SK-N-SH (cell line): ENCODE measurements at regions not wholly inside any gene's neighbourhood (a gene's known extent, or its start where the extent isn't known, plus 50 kb on each side); places are given as distances from the start of the nearest gene placed in this dataset.
A peak's percentile ranks its signal among the peaks of the same experiment; 100 is the strongest.

ENCODE experiments used
- CTCF ChIA-PET: fragments of 300-600, 350-600 bp; formaldehyde crosslinking; extraction: SDS; loops from one replicate; lab custom pipeline; 2021; lab: Yijun Ruan, JAX
- POLR2A ChIA-PET: fragments of 350-600 bp; sonication (Branson Sonifier 250); formaldehyde crosslinking; extraction: SDS; loops from one replicate; lab custom pipeline; 2020; ENCODE audit warnings: antibody characterized with exemption, inconsistent platforms; lab: Yijun Ruan, JAX
- DNase-seq: peaks from one replicate; pipeline ENCODE4 v3.0.0; 2012
- H2AFZ ChIP-seq: fragments of 200-600 bp; sonication (generic); 2 replicates; pipeline ENCODE4 v1.8.1; 2016; ENCODE audit warnings: antibody characterized with exemption, mild to moderate bottlenecking, low read depth
- H3F3A ChIP-seq: fragments of 200-600 bp; sonication (generic); replicated peaks from 2 replicates; pipeline ENCODE3; 2016; ENCODE audit warnings: antibody characterized with exemption, mild to moderate bottlenecking; ENCODE audit not compliant: insufficient read depth
- H3K27ac ChIP-seq, 2 experiments: fragments of 200-500 bp in 1 of 2; fragments of 200-600 bp in 1 of 2; sonication (Bioruptor generic) in 1 of 2; sonication (generic), shearing (Covaris generic) in 1 of 2; 2 replicates each; pipeline versions ENCODE4 v1.5.1 to v1.6.1; 2014 to 2016; ENCODE audit warnings: low read depth in 2 of 2, inconsistent platforms in 1 of 2, low read length in 1 of 2, mild to moderate bottlenecking in 1 of 2, mixed read lengths in 1 of 2
- H3K27me3 ChIP-seq: fragments of 200-600 bp; sonication (generic), shearing (Covaris generic); 2 replicates; pipeline ENCODE4 v1.6.1; 2016; ENCODE audit warnings: mixed run types; ENCODE audit not compliant: insufficient read depth
- H3K36me3 ChIP-seq, 2 experiments: fragments of 200-500 bp in 1 of 2; fragments of 200-600 bp in 1 of 2; sonication (Bioruptor generic) in 1 of 2; sonication (generic) in 1 of 2; replicated peaks in 1 of 2; 2 replicates each; pipeline versions ENCODE3 to v1.5.1; 2014 to 2016; ENCODE audit warnings: low read length in 1 of 2, mild to moderate bottlenecking in 1 of 2; ENCODE audit not compliant: insufficient read depth in 2 of 2, control insufficient read depth in 1 of 2
- H3K4me1 ChIP-seq, 2 experiments: fragments of 200-500 bp in 1 of 2; fragments of 200-600 bp in 1 of 2; sonication (Bioruptor generic) in 1 of 2; sonication (generic), shearing (Covaris generic) in 1 of 2; 2 replicates each; pipeline versions ENCODE4 v1.5.1 to v1.6.1; 2014 to 2016; ENCODE audit warnings: low read depth in 1 of 2, low read length in 1 of 2, mixed run types in 1 of 2; ENCODE audit not compliant: insufficient read depth in 2 of 2, control insufficient read depth in 1 of 2
- H3K4me2 ChIP-seq: fragments of 200-600 bp; sonication (generic), shearing (Covaris generic); 2 replicates; pipeline ENCODE4 v1.6.1; 2017; ENCODE audit warnings: mixed run types
- H3K4me3 ChIP-seq, 2 experiments: fragments of 200-500 bp in 1 of 2; fragments of 200-600 bp in 1 of 2; sonication (Bioruptor generic) in 1 of 2; sonication (generic), shearing (Covaris generic) in 1 of 2; 2 replicates each; pipeline versions ENCODE4 v1.5.1 to v1.8.1; 2014 to 2016; ENCODE audit warnings: low read depth in 2 of 2, inconsistent platforms in 1 of 2, low read length in 1 of 2, mild to moderate bottlenecking in 1 of 2, mixed read lengths in 1 of 2, moderate library complexity in 1 of 2
- H3K79me2 ChIP-seq: fragments of 200-600 bp; sonication (generic); 2 replicates; pipeline ENCODE4 v1.8.1; 2017; ENCODE audit warnings: mild to moderate bottlenecking; ENCODE audit not compliant: insufficient read depth
- H3K9ac ChIP-seq: fragments of 200-600 bp; sonication (generic); 2 replicates; pipeline ENCODE4 v1.6.1; 2017; ENCODE audit warnings: mixed run types
- H3K9me2 ChIP-seq: fragments of 200-600 bp; sonication (generic); 2 replicates; pipeline ENCODE4 v1.6.1; 2017; ENCODE audit warnings: mixed run types
- H3K9me3 ChIP-seq: fragments of 200-600 bp; sonication (generic); 2 replicates; pipeline ENCODE4 v1.6.1; 2017; ENCODE audit warnings: mixed run types, mild to moderate bottlenecking, moderate library complexity
- H4K20me1 ChIP-seq: fragments of 200-600 bp; sonication (generic); 2 replicates; pipeline ENCODE4 v1.6.1; 2017; ENCODE audit warnings: mild to moderate bottlenecking, mixed run types; ENCODE audit not compliant: insufficient read depth
- ELF1 ChIP-seq: IDR thresholded peaks from 2 replicates; pipeline ENCODE4 v1.4.0; 2012
- EP300 ChIP-seq, 2 experiments: IDR thresholded peaks; 2 replicates each; pipeline versions ENCODE4 v1.4.0 to v1.6.1; 2012; ENCODE audit warnings: borderline replicate concordance in 1 of 2, low read depth in 1 of 2, low read length in 1 of 2
- EZH2phosphoT487 ChIP-seq: fragments of 200-600 bp; sonication (generic); IDR thresholded peaks from 2 replicates; pipeline ENCODE4 v1.6.1; 2017; ENCODE audit warnings: low read depth, mixed run types, mild to moderate bottlenecking, antibody characterized with exemption, moderate library complexity, borderline replicate concordance
- FOSL2 ChIP-seq: IDR thresholded peaks from 2 replicates; pipeline ENCODE4 v1.4.0; 2012; ENCODE audit warnings: low read depth, mild to moderate bottlenecking, moderate library complexity, borderline replicate concordance
- FOXM1 ChIP-seq: IDR thresholded peaks from 2 replicates; pipeline ENCODE4 v1.4.0; 2012; ENCODE audit warnings: low read depth, mild to moderate bottlenecking
- GATA2 ChIP-seq: sonication (generic); formaldehyde crosslinking; IDR thresholded peaks from 2 replicates; pipeline ENCODE4 v1.5.0; 2020; ENCODE audit warnings: mild to moderate bottlenecking, missing genetic modification reagents
- IRF3 ChIP-seq: fragments of 150-350 bp; IDR thresholded peaks from 2 replicates; pipeline ENCODE4 v1.6.1; 2016; ENCODE audit warnings: mild to moderate bottlenecking, low read depth, low read length
- MEF2A ChIP-seq: IDR thresholded peaks from 2 replicates; pipeline ENCODE4 v1.4.0; 2012; ENCODE audit warnings: low read depth, borderline replicate concordance
- MXI1 ChIP-seq: IDR thresholded peaks from 2 replicates; pipeline ENCODE4 v1.6.1; 2012; ENCODE audit warnings: mild to moderate bottlenecking, low read depth, low read length, improper control_type of control experiment
- NRF1 ChIP-seq: IDR thresholded peaks from 2 replicates; pipeline ENCODE4 v1.6.1; 2012; ENCODE audit warnings: low read depth, mild to moderate bottlenecking, low read length
- RAD21 ChIP-seq: IDR thresholded peaks from 2 replicates; pipeline ENCODE4 v1.6.1; 2012; ENCODE audit warnings: mild to moderate bottlenecking, low read length
- RCOR1 ChIP-seq: fragments of 150-350 bp; IDR thresholded peaks from 2 replicates; pipeline ENCODE4 v1.6.1; 2017; ENCODE audit warnings: antibody characterized with exemption, low read length
- RXRA ChIP-seq: IDR thresholded peaks from 2 replicates; pipeline ENCODE4 v1.4.0; 2012; ENCODE audit warnings: low read depth, mild to moderate bottlenecking, borderline replicate concordance
- USF1 ChIP-seq: IDR thresholded peaks from 2 replicates; pipeline ENCODE4 v1.4.0; 2012; ENCODE audit warnings: low read depth, borderline replicate concordance
- USF2 ChIP-seq: fragments of 150-350 bp; IDR thresholded peaks from 2 replicates; pipeline ENCODE4 v1.6.1; 2017; ENCODE audit warnings: antibody characterized with exemption, low read length, low read depth, borderline replicate concordance
- YY1 ChIP-seq: IDR thresholded peaks from 2 replicates; pipeline ENCODE4 v1.4.0; 2012; ENCODE audit warnings: low read depth, mild to moderate bottlenecking
- WGBS: methylation state at CpG from one replicate; pipeline ENCODE4 v1.1.6; 2017; ENCODE audit warnings: low lambda C conversion rate; 5-methylcytosine and 5-hydroxymethylcytosine counted together

GRCh38 chrX:69282893-69283690 lies 117.8 kb upstream of the PJA1 start:
- no peaks in the 10 kb centered on the region for H3K79me2 ChIP-seq
- DNase-seq = no peak
- no peaks in the 10 kb centered on the region for H3K36me3 ChIP-seq
- no peak overlapping the region for H3K4me3 ChIP-seq
- no peak for TF ChIP-seq USF2
- peak; percentile 11; the same call in 1 of the 2 replicates for TF ChIP-seq RAD21
- 49% methylated on average over 10 of the region's 10 CpGs for WGBS
- peaks cover 29% of the 10 kb centered on the region; the same call in 1 of the 2 replicates for H3K27me3 ChIP-seq
- H3K9me3 ChIP-seq = no peaks in the 10 kb centered on the region
- no peaks in the 10 kb centered on the region for H4K20me1 ChIP-seq
- no peaks in the 10 kb centered on the region for H3K9me2 ChIP-seq
- peaks cover 0 to 6% of the 10 kb centered on the region in 2 experiments; a peak in 1 of 4 replicates for H3K4me1 ChIP-seq
- H3K4me2 ChIP-seq = no peak overlapping the region
- H3K27ac ChIP-seq = no peak overlapping the region
- POLR2A ChIA-PET = no interaction called here
- CTCF ChIA-PET = interaction anchor here (0.6 to 3.8 kb wide), 6 partner anchors 52 to 460 kb away, joined by 4 to 22 read pairs (median 8); partner anchors contain the start of gene EFNB1
- H3F3A ChIP-seq = no peaks in the 10 kb centered on the region
- H2AFZ ChIP-seq = no peak overlapping the region
- H3K9ac ChIP-seq = no peak overlapping the region

GRCh38 chrX:69280933-69281332 lies 115.7 kb upstream of the PJA1 start:
- H2AFZ ChIP-seq = no peak overlapping the region
- peaks cover 0 to 2% of the 10 kb centered on the region in 2 experiments; a peak in 1 of 4 replicates for H3K4me1 ChIP-seq
- no peaks in the 10 kb centered on the region for H4K20me1 ChIP-seq
- 24% methylated on average over 4 of the region's 4 CpGs for WGBS
- POLR2A ChIA-PET = no interaction called here
- TF ChIP-seq FOSL2 (no peak), YY1 (no peak), RCOR1 (no peak), EZH2phosphoT487 (no peak), GATA2 (no peak), ELF1 (no peak), FOXM1 (no peak), MEF2A (no peak)
- CTCF ChIA-PET = interaction anchor here (1.8 kb wide), 1 partner anchor 453 kb away, joined by 5 read pairs; no protein-coding TSS in a partner anchor
- H3K9ac ChIP-seq = no peak overlapping the region
- H3K9me2 ChIP-seq = no peaks in the 10 kb centered on the region
- H3K27ac ChIP-seq = no peak overlapping the region
- H3K36me3 ChIP-seq = no peaks in the 10 kb centered on the region
- H3F3A ChIP-seq = no peaks in the 10 kb centered on the region
- no peak for DNase-seq
- no peaks in the 10 kb centered on the region for H3K79me2 ChIP-seq
- no peak overlapping the region for H3K4me2 ChIP-seq
- no peaks in the 10 kb centered on the region for H3K9me3 ChIP-seq
- no peak overlapping the region for H3K4me3 ChIP-seq
- peaks cover 29% of the 10 kb centered on the region; the same call in 1 of the 2 replicates for H3K27me3 ChIP-seq

- WGBS = 59% methylated on average over 3 of the region's 3 CpGs
- H4K20me1 ChIP-seq = peaks cover 4% of the 10 kb centered on the region; the same call in 1 of the 2 replicates
- H3K4me2 ChIP-seq = no peak overlapping the region
- POLR2A ChIA-PET = no interaction called here
- peaks cover 29% of the 10 kb centered on the region; the same call in 1 of the 2 replicates for H3K27me3 ChIP-seq
- H3K79me2 ChIP-seq = no peaks in the 10 kb centered on the region
- no peaks in the 10 kb centered on the region for H3K9me2 ChIP-seq
- TF ChIP-seq FOXM1 (no peak), MXI1 (no peak), MEF2A (no peak), RAD21 (no peak), NRF1 (no peak), USF1 (no peak), EP300 (IDR thresholded peaks at IDR 0.05; ENCODE audit: borderline replicate concordance in 1 of 2, low read depth in 1 of 2, low read length in 1 of 2) (no peak), IRF3 (no peak), RXRA (no peak), RCOR1 (no peak)
- no peak for DNase-seq
- H2AFZ ChIP-seq = no peak overlapping the region
- no peak overlapping the region for H3K27ac ChIP-seq
- no peak overlapping the region for H3K9ac ChIP-seq
- H3K4me1 ChIP-seq = no peaks in the 10 kb centered on the region
- no peaks in the 10 kb centered on the region for H3F3A ChIP-seq
- H3K36me3 ChIP-seq = no peaks in the 10 kb centered on the region
- CTCF ChIA-PET = interaction anchor here (1.3 to 1.8 kb wide), 2 partner anchors 451 to 457 kb away, joined by 5 read pairs; no protein-coding TSS in a partner anchor
- no peak overlapping the region for H3K4me3 ChIP-seq
- H3K9me3 ChIP-seq = no peaks in the 10 kb centered on the region
Observed at GRCh38 chrX:69279234-69279633, 114.0 kb upstream of the PJA1 start.
